ENCODE measurements at regions not wholly inside any gene's neighbourhood (a gene's known extent, or its start where the extent isn't known, plus 50 kb on each side); places are given as distances from the start of the nearest gene placed in this dataset.

- ATAC-seq = no peak
- TF ChIP-seq ZNF565 (CRISPR knock-in tag; conservative IDR thresholded peaks at IDR 0.05; ENCODE audit: low read depth) (no peak), TCF4 (CRISPR knock-in tag; IDR thresholded peaks at IDR 0.05; ENCODE audit: borderline replicate concordance) (no peak), RARB (CRISPR knock-in tag; IDR thresholded peaks at IDR 0.05) (no peak), ZNF70 (CRISPR knock-in tag; IDR thresholded peaks at IDR 0.05) (no peak), PPARA (CRISPR knock-in tag; IDR thresholded peaks at IDR 0.05; ENCODE audit: borderline replicate concordance) (no peak), OSR1 (CRISPR knock-in tag; IDR thresholded peaks at IDR 0.05) (no peak), POU6F1 (CRISPR knock-in tag; IDR thresholded peaks at IDR 0.05; ENCODE audit: borderline replicate concordance, low read depth) (no peak), ZFP30 (CRISPR knock-in tag; IDR thresholded peaks at IDR 0.05) (no peak), BACH2 (CRISPR knock-in tag; IDR thresholded peaks at IDR 0.05; ENCODE audit: borderline replicate concordance) (no peak), GLIS3 (CRISPR knock-in tag; IDR thresholded peaks at IDR 0.05) (no peak), TOX (CRISPR knock-in tag; IDR thresholded peaks at IDR 0.05; ENCODE audit: borderline replicate concordance) (no peak), ARNTL (CRISPR knock-in tag; IDR thresholded peaks at IDR 0.05; ENCODE audit: borderline replicate concordance, low read depth) (no peak), CREB5 (CRISPR knock-in tag; IDR thresholded peaks at IDR 0.05; ENCODE audit: low read depth) (no peak)
These were observed 271.4 kb downstream of the MSX2 start for GRCh38 chr5:174995827-174996226.

- ATAC-seq = no peak
- TF ChIP-seq RARB (CRISPR knock-in tag; IDR thresholded peaks at IDR 0.05) = no peak
- no peak for TF ChIP-seq PPARA (CRISPR knock-in tag; IDR thresholded peaks at IDR 0.05; ENCODE audit: borderline replicate concordance)
- TF ChIP-seq PATZ1 (CRISPR knock-in tag; IDR thresholded peaks at IDR 0.05; ENCODE audit: borderline replicate concordance) = no peak
These were observed 267.5 kb downstream of the MSX2 start for GRCh38 chr5:174991847-174992246.

GRCh38 chr5:174990909-174991308, 266.5 kb downstream of the MSX2 start:
- ATAC-seq = no peak
- no peak for TF ChIP-seq ARNTL (CRISPR knock-in tag; IDR thresholded peaks at IDR 0.05; ENCODE audit: borderline replicate concordance, low read depth)
- no peak for TF ChIP-seq ZNF70 (CRISPR knock-in tag; IDR thresholded peaks at IDR 0.05)
- no peak for TF ChIP-seq CREB5 (CRISPR knock-in tag; IDR thresholded peaks at IDR 0.05; ENCODE audit: low read depth)
- TF ChIP-seq ZC3H10 (CRISPR knock-in tag; IDR thresholded peaks at IDR 0.05) = no peak
- no peak for TF ChIP-seq ESRRG (CRISPR knock-in tag; IDR thresholded peaks at IDR 0.05)
- TF ChIP-seq PATZ1 (CRISPR knock-in tag; IDR thresholded peaks at IDR 0.05; ENCODE audit: borderline replicate concordance) = no peak
- no peak for TF ChIP-seq RARB (CRISPR knock-in tag; IDR thresholded peaks at IDR 0.05)
- TF ChIP-seq OSR1 (CRISPR knock-in tag; IDR thresholded peaks at IDR 0.05) = no peak
- TF ChIP-seq ZFP30 (CRISPR knock-in tag; IDR thresholded peaks at IDR 0.05) = no peak

GRCh38 chr5:174987443-174988012, 263.1 kb downstream of the MSX2 start:
- ATAC-seq = no peak
- TF ChIP-seq PATZ1 (CRISPR knock-in tag; IDR thresholded peaks at IDR 0.05; ENCODE audit: borderline replicate concordance) = no peak
- no peak for TF ChIP-seq PPARA (CRISPR knock-in tag; IDR thresholded peaks at IDR 0.05; ENCODE audit: borderline replicate concordance)
- TF ChIP-seq ZFP3 (CRISPR knock-in tag; IDR thresholded peaks at IDR 0.05) = no peak
- no peak for TF ChIP-seq ISL1 (CRISPR knock-in tag; IDR thresholded peaks at IDR 0.05)
- TF ChIP-seq SNAI2 (CRISPR knock-in tag; IDR thresholded peaks at IDR 0.05) = no peak
- no peak for TF ChIP-seq CSDC2 (CRISPR knock-in tag; IDR thresholded peaks at IDR 0.05)
- TF ChIP-seq RARB (CRISPR knock-in tag; IDR thresholded peaks at IDR 0.05) = no peak
- TF ChIP-seq TOX (CRISPR knock-in tag; IDR thresholded peaks at IDR 0.05; ENCODE audit: borderline replicate concordance) = no peak
- TF ChIP-seq BACH2 (CRISPR knock-in tag; IDR thresholded peaks at IDR 0.05; ENCODE audit: borderline replicate concordance) = no peak
- TF ChIP-seq TSHZ2 (CRISPR knock-in tag; IDR thresholded peaks at IDR 0.05) = no peak
- no peak for TF ChIP-seq ZNF565 (CRISPR knock-in tag; conservative IDR thresholded peaks at IDR 0.05; ENCODE audit: low read depth)
